ENCODE measurements at regions not wholly inside any gene's neighbourhood (a gene's known extent, or its start where the extent isn't known, plus 50 kb on each side); places are given as distances from the start of the nearest gene placed in this dataset.
"Not testable (repeated sequence)": the region's sequence is repeated elsewhere in the genome, so short reads cannot be mapped to it uniquely, and the experiment has no call there.

DNA sequence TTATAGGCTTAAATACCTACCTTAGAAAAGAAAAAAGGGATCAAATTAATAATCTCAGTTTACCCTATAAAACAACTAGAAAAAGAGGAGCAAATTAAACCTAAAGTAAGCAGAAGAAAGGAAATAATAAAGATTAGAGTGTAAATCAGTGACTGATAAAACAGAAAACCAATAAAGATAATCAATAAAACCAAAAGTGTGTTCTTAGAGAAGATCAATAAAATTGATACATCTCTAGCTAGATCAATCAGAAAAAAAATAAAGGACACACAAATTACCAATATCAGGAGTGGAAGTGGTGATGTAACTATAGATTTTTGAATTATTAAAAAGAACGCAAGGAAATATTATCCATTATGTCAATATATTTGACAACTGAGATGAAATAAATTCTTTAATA, 69.2 kb upstream of the NAMPT start:
- Histone ChIP-seq H3K27ac (ENCODE audit: low read length) (no peak overlapping the region), H3K4me3 (ENCODE audit: low read length) (no peak overlapping the region), H3K4me1 (ENCODE audit: insufficient read depth, low read length) (no peaks in the 10 kb centered on the region), H3K9me3 (ENCODE audit: insufficient read depth, low read depth, low read length) (no peaks in the 10 kb centered on the region), H3K27me3 (ENCODE audit: insufficient read depth, low read length) (no peaks in the 10 kb centered on the region), H3K36me3 (ENCODE audit: insufficient read depth, low read depth, low read length) (no peaks in the 10 kb centered on the region), H3K9ac (ENCODE audit: low read depth, low read length) (no peak overlapping the region)

DNA sequence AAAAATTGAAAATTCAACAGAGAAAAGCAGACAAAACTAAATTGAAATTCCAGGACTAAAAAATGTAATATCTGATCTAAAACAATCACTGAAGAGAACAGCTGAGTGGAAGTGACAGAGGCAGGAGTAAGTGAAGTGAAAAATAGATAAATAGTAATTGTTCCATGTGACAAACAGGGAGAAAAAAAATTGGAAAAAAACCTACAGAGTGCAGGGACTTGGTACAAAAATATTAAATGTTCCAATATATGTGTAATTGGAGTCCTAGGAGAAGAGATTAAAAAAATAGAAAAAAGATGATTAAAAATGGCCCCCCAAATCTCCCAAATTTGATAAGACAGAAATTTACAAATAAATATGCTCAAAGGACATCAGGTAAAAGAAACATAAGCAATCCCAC, 63.4 kb upstream of the NAMPT start:
- no peaks in the 10 kb centered on the region for H3K36me3 ChIP-seq (ENCODE audit: insufficient read depth, low read depth, low read length)
- no peak overlapping the region for H3K27ac ChIP-seq (ENCODE audit: low read length)
- no peaks in the 10 kb centered on the region for H3K9me3 ChIP-seq (ENCODE audit: insufficient read depth, low read depth, low read length)
- H3K9ac ChIP-seq (ENCODE audit: low read depth, low read length), result no peak overlapping the region
- no peaks in the 10 kb centered on the region for H3K4me1 ChIP-seq (ENCODE audit: insufficient read depth, low read length)
- H3K27me3 ChIP-seq (ENCODE audit: insufficient read depth, low read length), result no peaks in the 10 kb centered on the region
- H3K4me3 ChIP-seq (ENCODE audit: low read length), result no peak overlapping the region

DNA sequence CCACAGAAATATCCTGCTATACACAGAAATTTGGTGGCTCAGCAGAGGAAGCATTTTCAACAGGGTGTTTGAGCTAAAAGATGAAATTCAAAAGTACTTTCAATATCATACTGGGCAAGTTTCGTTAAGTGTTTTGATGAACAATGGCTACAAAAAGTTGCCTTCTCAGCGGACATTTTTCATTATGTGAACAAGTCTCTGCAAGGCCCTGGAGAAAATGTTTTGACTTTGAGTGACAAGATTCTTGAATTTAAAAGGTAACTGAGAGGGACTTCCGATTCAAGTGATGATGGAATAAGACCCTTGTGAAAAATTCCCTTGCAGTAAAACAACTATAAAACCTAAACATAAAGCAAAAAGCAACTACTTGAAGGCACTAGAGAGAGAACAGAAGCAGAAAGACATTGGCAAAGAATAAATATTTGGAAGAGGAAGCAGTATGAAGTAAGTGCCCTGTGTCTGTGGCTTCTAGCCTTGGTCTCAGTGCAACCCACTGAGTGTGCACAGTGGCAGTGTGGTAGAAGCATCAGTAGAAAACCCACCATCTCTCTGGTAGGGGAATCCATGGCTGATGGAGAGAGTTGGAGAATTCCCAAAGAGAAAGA, 62.5 kb upstream of the NAMPT start:
- H3K9me3 ChIP-seq (ENCODE audit: insufficient read depth, low read depth, low read length), result peaks cover 4% of the 10 kb centered on the region
- H3K27ac ChIP-seq (ENCODE audit: low read length), result no peak overlapping the region
- H3K4me3 ChIP-seq (ENCODE audit: low read length), result no peak overlapping the region
- H3K36me3 ChIP-seq (ENCODE audit: insufficient read depth, low read depth, low read length), result no peaks in the 10 kb centered on the region
- no peaks in the 10 kb centered on the region for H3K27me3 ChIP-seq (ENCODE audit: insufficient read depth, low read length)
- no peak overlapping the region for H3K9ac ChIP-seq (ENCODE audit: low read depth, low read length)
- no peaks in the 10 kb centered on the region for H3K4me1 ChIP-seq (ENCODE audit: insufficient read depth, low read length)

DNA sequence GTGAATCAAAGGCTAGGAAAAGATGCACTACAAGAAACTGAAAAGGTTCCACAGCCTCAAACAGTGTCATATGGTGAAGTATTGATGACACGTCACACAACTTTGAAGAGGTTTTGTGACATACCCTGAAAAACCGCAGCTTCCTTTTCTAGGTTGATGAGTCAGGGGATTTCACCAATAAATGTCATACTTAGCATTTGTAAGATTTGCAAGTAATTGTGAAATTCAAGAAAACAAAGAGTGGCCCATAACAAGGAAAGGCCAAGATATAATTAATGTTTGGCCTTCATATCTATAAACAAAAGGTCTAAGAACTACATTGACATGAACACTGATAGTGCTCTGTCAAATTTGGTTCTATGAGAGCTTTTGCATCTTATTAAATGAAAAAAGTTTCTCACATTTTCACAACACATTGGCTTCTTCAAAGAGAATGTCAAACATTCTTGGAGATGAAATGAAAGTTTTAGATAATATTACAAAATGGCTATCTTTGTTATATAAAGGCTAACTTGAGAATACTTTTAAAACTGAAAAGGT, 62.0 kb upstream of the NAMPT start:
- Histone ChIP-seq H3K36me3 (ENCODE audit: insufficient read depth, low read depth, low read length) (no peaks in the 10 kb centered on the region), H3K27ac (ENCODE audit: low read length) (no peak overlapping the region), H3K4me1 (ENCODE audit: insufficient read depth, low read length) (no peaks in the 10 kb centered on the region), H3K9ac (ENCODE audit: low read depth, low read length) (no peak overlapping the region), H3K9me3 (ENCODE audit: insufficient read depth, low read depth, low read length) (peaks cover 10% of the 10 kb centered on the region), H3K4me3 (ENCODE audit: low read length) (no peak overlapping the region), H3K27me3 (ENCODE audit: insufficient read depth, low read length) (no peaks in the 10 kb centered on the region)

DNA sequence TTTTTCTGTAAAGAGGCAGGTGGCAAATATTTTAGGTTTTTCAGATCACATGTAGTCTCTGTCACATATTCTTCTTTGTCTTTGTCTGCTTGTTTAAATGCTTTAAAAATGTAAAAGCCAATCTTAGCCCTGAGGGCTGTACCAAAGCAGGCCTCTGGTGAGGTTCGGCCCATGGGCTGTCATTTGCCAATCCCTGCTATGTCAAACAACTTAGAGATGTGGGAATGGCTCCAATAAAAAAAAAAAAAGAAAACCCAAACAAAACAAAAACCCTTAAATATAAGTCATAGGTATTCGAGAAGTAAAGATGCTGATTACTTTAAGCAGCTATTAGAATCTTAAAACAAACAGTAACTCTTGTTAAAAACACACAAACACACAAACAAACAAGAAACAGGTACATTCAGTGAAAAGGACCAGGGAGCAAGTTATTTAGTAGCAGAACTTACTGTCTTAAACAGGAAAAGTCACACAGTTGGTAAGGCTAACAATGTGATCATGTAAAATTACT, 61.4 kb upstream of the NAMPT start:
- Histone ChIP-seq H3K27ac (ENCODE audit: low read length) (no peak overlapping the region), H3K9me3 (ENCODE audit: insufficient read depth, low read depth, low read length) (peaks cover 15% of the 10 kb centered on the region), H3K4me1 (ENCODE audit: insufficient read depth, low read length) (no peaks in the 10 kb centered on the region), H3K27me3 (ENCODE audit: insufficient read depth, low read length) (no peaks in the 10 kb centered on the region), H3K9ac (ENCODE audit: low read depth, low read length) (no peak overlapping the region), H3K4me3 (ENCODE audit: low read length) (no peak overlapping the region), H3K36me3 (ENCODE audit: insufficient read depth, low read depth, low read length) (no peaks in the 10 kb centered on the region)

- H3K27ac ChIP-seq (ENCODE audit: low read length), result no peak overlapping the region
- H3K4me3 ChIP-seq (ENCODE audit: low read length), result no peak overlapping the region
- no peak overlapping the region for H3K9ac ChIP-seq (ENCODE audit: low read depth, low read length)
- H3K4me1 ChIP-seq (ENCODE audit: insufficient read depth, low read length), result no peaks in the 10 kb centered on the region
- H3K36me3 ChIP-seq (ENCODE audit: insufficient read depth, low read depth, low read length), result no peaks in the 10 kb centered on the region
- H3K27me3 ChIP-seq (ENCODE audit: insufficient read depth, low read length), result no peaks in the 10 kb centered on the region
- H3K9me3 ChIP-seq (ENCODE audit: insufficient read depth, low read depth, low read length), result peaks cover 22% of the 10 kb centered on the region
Observed at GRCh38 chr7:106345421-106346166, 60.8 kb upstream of the NAMPT start.

DNA sequence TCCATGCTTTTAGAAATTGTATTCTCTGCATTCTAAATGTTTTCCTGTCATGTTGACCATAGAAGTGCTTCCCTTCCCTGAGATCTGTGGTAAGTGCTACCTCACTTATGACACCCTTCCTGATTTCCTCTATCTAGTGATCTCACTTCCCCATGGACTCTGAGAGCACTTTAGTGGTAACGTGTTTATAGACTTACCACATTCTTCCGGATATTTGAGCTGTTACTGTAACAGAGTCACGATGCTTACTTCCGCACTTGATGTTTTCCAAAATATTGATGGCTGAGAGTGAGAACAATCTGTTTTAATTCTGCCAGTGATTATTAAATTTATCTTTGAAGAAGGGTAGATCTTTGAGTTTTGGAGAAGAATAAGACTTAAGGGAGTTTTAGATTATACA, 60.1 kb upstream of the NAMPT start:
- Histone ChIP-seq H3K27ac (ENCODE audit: low read length) (no peak overlapping the region), H3K9ac (ENCODE audit: low read depth, low read length) (no peak overlapping the region), H3K36me3 (ENCODE audit: insufficient read depth, low read depth, low read length) (no peaks in the 10 kb centered on the region), H3K4me1 (ENCODE audit: insufficient read depth, low read length) (no peaks in the 10 kb centered on the region), H3K4me3 (ENCODE audit: low read length) (no peak overlapping the region), H3K9me3 (ENCODE audit: insufficient read depth, low read depth, low read length) (peaks cover 25% of the 10 kb centered on the region), H3K27me3 (ENCODE audit: insufficient read depth, low read length) (no peaks in the 10 kb centered on the region)

DNA sequence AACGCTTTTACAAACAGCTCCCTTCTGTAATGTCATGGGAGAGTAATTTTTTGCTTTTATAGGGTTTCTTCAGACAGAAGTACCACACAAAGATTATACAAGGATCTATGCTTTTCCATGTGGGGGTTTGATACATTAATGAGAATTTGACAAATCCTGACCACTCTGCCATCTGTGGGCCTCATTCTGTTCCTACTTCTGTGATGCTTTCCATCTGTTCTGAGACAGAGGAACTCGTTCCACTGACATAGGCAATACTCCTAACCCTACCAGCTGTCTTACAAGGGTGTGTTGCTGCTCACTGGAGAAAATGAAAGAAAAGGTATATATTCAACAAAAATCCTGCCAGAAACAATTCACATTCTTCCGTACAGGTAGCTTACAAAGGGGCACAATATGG, 59.4 kb upstream of the NAMPT start:
- Histone ChIP-seq H3K27ac (ENCODE audit: low read length) (no peak overlapping the region), H3K27me3 (ENCODE audit: insufficient read depth, low read length) (no peaks in the 10 kb centered on the region), H3K9ac (ENCODE audit: low read depth, low read length) (no peak overlapping the region), H3K4me1 (ENCODE audit: insufficient read depth, low read length) (no peaks in the 10 kb centered on the region), H3K36me3 (ENCODE audit: insufficient read depth, low read depth, low read length) (no peaks in the 10 kb centered on the region), H3K4me3 (ENCODE audit: low read length) (no peak overlapping the region), H3K9me3 (ENCODE audit: insufficient read depth, low read depth, low read length) (peaks cover 25% of the 10 kb centered on the region)

DNA sequence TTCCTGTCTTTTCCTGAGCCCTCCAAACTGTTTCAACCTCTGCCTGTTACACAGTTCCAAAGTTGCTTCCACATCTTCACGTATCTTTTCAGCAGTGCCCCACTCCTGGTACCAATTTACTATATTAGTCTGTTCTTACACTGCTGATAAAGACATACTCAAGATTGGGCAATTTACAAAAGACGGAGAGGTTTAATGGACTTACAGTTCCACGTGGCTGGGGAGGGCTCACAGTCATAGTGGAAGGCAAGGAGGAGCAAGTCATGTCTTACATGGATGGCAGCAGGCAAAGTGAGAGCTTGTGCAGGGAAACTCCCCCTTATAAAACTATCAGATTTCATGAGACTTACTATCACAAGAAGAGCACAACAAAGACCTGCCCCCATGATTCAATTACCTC, 57.3 kb upstream of the NAMPT start:
- not testable (repeated sequence) for H3K4me3 ChIP-seq (ENCODE audit: low read length); H3K27ac ChIP-seq (ENCODE audit: low read length); H3K9ac ChIP-seq (ENCODE audit: low read depth, low read length); H3K4me1 ChIP-seq (ENCODE audit: insufficient read depth, low read length); H3K36me3 ChIP-seq (ENCODE audit: insufficient read depth, low read depth, low read length); H3K27me3 ChIP-seq (ENCODE audit: insufficient read depth, low read length)
- peaks cover 37% of the 10 kb centered on the region for H3K9me3 ChIP-seq (ENCODE audit: insufficient read depth, low read depth, low read length)

GRCh38 chr7:106340247-106340596, 55.4 kb upstream of the NAMPT start:
- not testable (repeated sequence) for H3K9ac ChIP-seq (ENCODE audit: low read depth, low read length); H3K27ac ChIP-seq (ENCODE audit: low read length); H3K4me3 ChIP-seq (ENCODE audit: low read length); H3K36me3 ChIP-seq (ENCODE audit: insufficient read depth, low read depth, low read length); H3K27me3 ChIP-seq (ENCODE audit: insufficient read depth, low read length); H3K4me1 ChIP-seq (ENCODE audit: insufficient read depth, low read length)
- peaks cover 43% of the 10 kb centered on the region for H3K9me3 ChIP-seq (ENCODE audit: insufficient read depth, low read depth, low read length)

DNA sequence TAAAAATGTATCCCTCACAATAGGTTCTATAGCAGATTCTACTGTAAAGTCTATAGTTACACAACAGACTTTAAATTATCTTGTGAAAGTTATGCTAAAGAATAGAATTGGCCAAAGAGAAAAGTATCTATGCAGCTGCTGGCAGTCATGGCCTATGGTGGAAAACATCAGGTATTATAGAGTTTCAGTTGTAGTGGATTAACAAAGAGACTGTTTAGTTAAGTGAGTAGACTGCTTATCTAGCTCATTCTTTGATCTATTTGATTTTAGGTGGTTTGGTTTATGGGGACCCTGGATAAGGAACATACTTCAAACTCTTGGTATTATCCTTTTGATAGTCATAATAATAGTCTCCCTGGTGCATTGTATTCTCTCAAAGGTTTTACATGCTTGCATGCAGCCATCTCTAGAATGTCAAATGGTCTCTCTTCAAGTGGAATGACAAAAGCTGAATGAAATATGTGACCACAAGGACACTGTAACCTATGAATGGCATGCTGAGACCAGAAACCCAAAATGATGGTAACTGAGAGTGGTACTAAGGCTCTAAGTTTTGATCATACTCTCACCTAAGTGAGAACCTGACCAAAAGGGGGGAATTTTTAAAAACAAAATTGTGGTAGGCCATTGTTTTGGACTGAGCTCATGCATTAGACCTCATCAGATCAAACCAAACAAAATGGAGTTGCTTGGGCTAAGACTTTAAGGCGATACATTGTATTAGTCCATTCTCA, 54.9 kb upstream of the NAMPT start:
- H3K27me3 ChIP-seq (ENCODE audit: insufficient read depth, low read length), result no peaks in the 10 kb centered on the region
- H3K9me3 ChIP-seq (ENCODE audit: insufficient read depth, low read depth, low read length), result peaks cover 43% of the 10 kb centered on the region
- H3K4me3 ChIP-seq (ENCODE audit: low read length), result no peak overlapping the region
- H3K9ac ChIP-seq (ENCODE audit: low read depth, low read length), result no peak overlapping the region
- no peaks in the 10 kb centered on the region for H3K36me3 ChIP-seq (ENCODE audit: insufficient read depth, low read depth, low read length)
- no peaks in the 10 kb centered on the region for H3K4me1 ChIP-seq (ENCODE audit: insufficient read depth, low read length)
- no peak overlapping the region for H3K27ac ChIP-seq (ENCODE audit: low read length)

DNA sequence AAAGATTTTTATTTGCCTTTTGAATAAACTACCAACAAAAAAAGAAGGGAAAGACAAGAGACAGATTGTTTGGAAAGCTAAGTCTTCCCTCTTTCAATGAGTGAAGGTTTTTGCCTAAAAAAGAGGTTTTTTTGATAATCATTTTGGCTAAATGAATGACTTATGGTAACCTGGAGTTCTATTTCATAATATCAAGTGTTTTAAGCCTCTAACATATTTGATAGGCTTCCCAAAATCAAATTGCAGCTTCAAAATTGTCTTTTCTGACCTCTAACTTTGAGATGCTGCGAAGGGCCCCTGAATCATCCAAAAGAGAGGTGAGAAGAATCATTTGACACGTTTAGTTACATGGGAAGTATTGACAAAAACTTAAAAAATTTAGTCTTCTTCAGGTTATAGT, 53.0 kb upstream of the NAMPT start:
- Histone ChIP-seq H3K9me3 (ENCODE audit: insufficient read depth, low read depth, low read length) (peaks cover 43% of the 10 kb centered on the region), H3K9ac (ENCODE audit: low read depth, low read length) (no peak overlapping the region), H3K36me3 (ENCODE audit: insufficient read depth, low read depth, low read length) (no peaks in the 10 kb centered on the region), H3K27ac (ENCODE audit: low read length) (no peak overlapping the region), H3K4me1 (ENCODE audit: insufficient read depth, low read length) (no peaks in the 10 kb centered on the region), H3K4me3 (ENCODE audit: low read length) (no peak overlapping the region), H3K27me3 (ENCODE audit: insufficient read depth, low read length) (no peaks in the 10 kb centered on the region)

Measured in iPS-20b (cell line).